OCI-LY3 (cell line): ENCODE measurements at regions not wholly inside any gene's neighbourhood (a gene's known extent, or its start where the extent isn't known, plus 50 kb on each side); places are given as distances from the start of the nearest gene placed in this dataset.

Experiments used
- CTCF ChIP-seq: fragments of 200-600, 300-600 bp; sonication (generic); IDR thresholded peaks from 2 replicates; pipeline ENCODE4 v1.5.1; 2014; ENCODE audit warnings: antibody characterized with exemption, low read length, low read depth
- EZH2phosphoT487 ChIP-seq: fragments of 200-600 bp; shearing (Covaris generic); IDR thresholded peaks from 2 replicates; pipeline ENCODE4 v1.6.1; 2018; ENCODE audit warnings: antibody characterized with exemption, mixed run types, low read depth

- TF ChIP-seq CTCF (no peak), EZH2phosphoT487 (no peak)
These were observed 123.6 kb upstream of the GDF10 start for GRCh38 chr10:47176206-47176902.
